ENCODE measurements at regions not wholly inside any gene's neighbourhood (a gene's known extent, or its start where the extent isn't known, plus 50 kb on each side); places are given as distances from the start of the nearest gene placed in this dataset.
"Not testable (repeated sequence)": the region's sequence is repeated elsewhere in the genome, so short reads cannot be mapped to it uniquely, and the experiment has no call there.

GRCh38 chr4:137942015-137942515, 300.1 kb downstream of the SLC7A11 start:
- WGBS, 2 experiments, result 94 to 97% methylated on average over 29 to 32 of the region's 32 CpGs
- H3K4me3 ChIP-seq (ENCODE audit: insufficient read depth, low read depth, low read length); H3K9me3 ChIP-seq (ENCODE audit: control insufficient read depth, low read length); H3K4me1 ChIP-seq (ENCODE audit: control insufficient read depth, insufficient read depth, low read length); H3K27ac ChIP-seq (ENCODE audit: insufficient read depth, low read depth, low read length, poor library complexity, severe bottlenecking); H3K27me3 ChIP-seq (ENCODE audit: control insufficient read depth, insufficient read depth, low read length, poor library complexity, severe bottlenecking); H3K36me3 ChIP-seq (ENCODE audit: control insufficient read depth, insufficient read depth, low read length): not testable (repeated sequence)

- no peaks in the 10 kb centered on the region for H3K27me3 ChIP-seq (ENCODE audit: control insufficient read depth, insufficient read depth, low read length, poor library complexity, severe bottlenecking)
- no peak overlapping the region for H3K27ac ChIP-seq (ENCODE audit: insufficient read depth, low read depth, low read length, poor library complexity, severe bottlenecking)
- H3K36me3 ChIP-seq (ENCODE audit: control insufficient read depth, insufficient read depth, low read length), result no peaks in the 10 kb centered on the region
- WGBS, 2 experiments, result 71 to 78% methylated on average over 1 of the region's 1 CpG
- no peak overlapping the region for H3K4me3 ChIP-seq (ENCODE audit: insufficient read depth, low read depth, low read length)
- H3K4me1 ChIP-seq (ENCODE audit: control insufficient read depth, insufficient read depth, low read length), result no peaks in the 10 kb centered on the region
- no peaks in the 10 kb centered on the region for H3K9me3 ChIP-seq (ENCODE audit: control insufficient read depth, low read length)
Measured at GRCh38 chr4:137934911-137935310, 307.2 kb downstream of the SLC7A11 start.

GRCh38 chr4:137934046-137934445, 308.1 kb downstream of the SLC7A11 start:
- Histone ChIP-seq H3K4me3 (ENCODE audit: insufficient read depth, low read depth, low read length) (no peak overlapping the region), H3K9me3 (ENCODE audit: control insufficient read depth, low read length) (no peaks in the 10 kb centered on the region), H3K27me3 (ENCODE audit: control insufficient read depth, insufficient read depth, low read length, poor library complexity, severe bottlenecking) (no peaks in the 10 kb centered on the region), H3K36me3 (ENCODE audit: control insufficient read depth, insufficient read depth, low read length) (no peaks in the 10 kb centered on the region), H3K27ac (ENCODE audit: insufficient read depth, low read depth, low read length, poor library complexity, severe bottlenecking) (no peak overlapping the region), H3K4me1 (ENCODE audit: control insufficient read depth, insufficient read depth, low read length) (no peaks in the 10 kb centered on the region)
- 95 to 100% methylated on average over 1 of the region's 2 CpGs for WGBS, 2 experiments

- Histone ChIP-seq H3K4me3 (ENCODE audit: insufficient read depth, low read depth, low read length) (no peak overlapping the region), H3K36me3 (ENCODE audit: control insufficient read depth, insufficient read depth, low read length) (no peaks in the 10 kb centered on the region), H3K27me3 (ENCODE audit: control insufficient read depth, insufficient read depth, low read length, poor library complexity, severe bottlenecking) (no peaks in the 10 kb centered on the region), H3K4me1 (ENCODE audit: control insufficient read depth, insufficient read depth, low read length) (no peaks in the 10 kb centered on the region), H3K9me3 (ENCODE audit: control insufficient read depth, low read length) (no peaks in the 10 kb centered on the region), H3K27ac (ENCODE audit: insufficient read depth, low read depth, low read length, poor library complexity, severe bottlenecking) (no peak overlapping the region)
- 93% methylated on average over 1 of the region's 1 CpG for WGBS, 2 experiments
Measured at GRCh38 chr4:137927972-137928371, 314.2 kb downstream of the SLC7A11 start.

- H3K9me3 ChIP-seq (ENCODE audit: control insufficient read depth, low read length), result no peaks in the 10 kb centered on the region
- no peaks in the 10 kb centered on the region for H3K36me3 ChIP-seq (ENCODE audit: control insufficient read depth, insufficient read depth, low read length)
- no peaks in the 10 kb centered on the region for H3K4me1 ChIP-seq (ENCODE audit: control insufficient read depth, insufficient read depth, low read length)
- WGBS, 2 experiments, result 91 to 97% methylated on average over 3 of the region's 3 CpGs
- no peaks in the 10 kb centered on the region for H3K27me3 ChIP-seq (ENCODE audit: control insufficient read depth, insufficient read depth, low read length, poor library complexity, severe bottlenecking)
- H3K27ac ChIP-seq (ENCODE audit: insufficient read depth, low read depth, low read length, poor library complexity, severe bottlenecking), result no peak overlapping the region
- no peak overlapping the region for H3K4me3 ChIP-seq (ENCODE audit: insufficient read depth, low read depth, low read length)
Measured at GRCh38 chr4:137923494-137923893, 318.7 kb downstream of the SLC7A11 start.

GRCh38 chr4:137922721-137923120, 319.4 kb downstream of the SLC7A11 start:
- H3K36me3 ChIP-seq (ENCODE audit: control insufficient read depth, insufficient read depth, low read length), result no peaks in the 10 kb centered on the region
- no peak overlapping the region for H3K27ac ChIP-seq (ENCODE audit: insufficient read depth, low read depth, low read length, poor library complexity, severe bottlenecking)
- no peaks in the 10 kb centered on the region for H3K4me1 ChIP-seq (ENCODE audit: control insufficient read depth, insufficient read depth, low read length)
- H3K27me3 ChIP-seq (ENCODE audit: control insufficient read depth, insufficient read depth, low read length, poor library complexity, severe bottlenecking), result no peaks in the 10 kb centered on the region
- WGBS, 2 experiments, result 93 to 97% methylated on average over 3 of the region's 3 CpGs
- H3K9me3 ChIP-seq (ENCODE audit: control insufficient read depth, low read length), result no peaks in the 10 kb centered on the region
- H3K4me3 ChIP-seq (ENCODE audit: insufficient read depth, low read depth, low read length), result no peak overlapping the region

GRCh38 chr4:137909529-137910309, 332.4 kb downstream of the SLC7A11 start:
- H3K4me1 ChIP-seq (ENCODE audit: control insufficient read depth, insufficient read depth, low read length), result no peaks in the 10 kb centered on the region
- H3K27me3 ChIP-seq (ENCODE audit: control insufficient read depth, insufficient read depth, low read length, poor library complexity, severe bottlenecking), result no peaks in the 10 kb centered on the region
- H3K36me3 ChIP-seq (ENCODE audit: control insufficient read depth, insufficient read depth, low read length), result no peaks in the 10 kb centered on the region
- no peak overlapping the region for H3K4me3 ChIP-seq (ENCODE audit: insufficient read depth, low read depth, low read length)
- H3K27ac ChIP-seq (ENCODE audit: insufficient read depth, low read depth, low read length, poor library complexity, severe bottlenecking), result no peak overlapping the region
- no peaks in the 10 kb centered on the region for H3K9me3 ChIP-seq (ENCODE audit: control insufficient read depth, low read length)
- WGBS, 2 experiments, result 88 to 89% methylated on average over 8 of the region's 8 CpGs

GRCh38 chr4:137905930-137906329, 336.2 kb downstream of the SLC7A11 start:
- H3K36me3 ChIP-seq (ENCODE audit: control insufficient read depth, insufficient read depth, low read length), result no peaks in the 10 kb centered on the region

GRCh38 chr4:137901114-137901513, 341.0 kb downstream of the SLC7A11 start:
- 79 to 90% methylated on average over 1 of the region's 1 CpG for WGBS, 2 experiments
- Histone ChIP-seq H3K27ac (ENCODE audit: insufficient read depth, low read depth, low read length, poor library complexity, severe bottlenecking) (no peak overlapping the region), H3K9me3 (ENCODE audit: control insufficient read depth, low read length) (no peaks in the 10 kb centered on the region), H3K36me3 (ENCODE audit: control insufficient read depth, insufficient read depth, low read length) (no peaks in the 10 kb centered on the region), H3K27me3 (ENCODE audit: control insufficient read depth, insufficient read depth, low read length, poor library complexity, severe bottlenecking) (no peaks in the 10 kb centered on the region), H3K4me1 (ENCODE audit: control insufficient read depth, insufficient read depth, low read length) (no peaks in the 10 kb centered on the region), H3K4me3 (ENCODE audit: insufficient read depth, low read depth, low read length) (no peak overlapping the region)

More at GRCh38 chr4:137905930-137906329, 336.2 kb downstream of the SLC7A11 start:
- H3K4me3 ChIP-seq (ENCODE audit: insufficient read depth, low read depth, low read length), result no peak overlapping the region
- no peaks in the 10 kb centered on the region for H3K27me3 ChIP-seq (ENCODE audit: control insufficient read depth, insufficient read depth, low read length, poor library complexity, severe bottlenecking)
- H3K9me3 ChIP-seq (ENCODE audit: control insufficient read depth, low read length), result no peaks in the 10 kb centered on the region
- H3K27ac ChIP-seq (ENCODE audit: insufficient read depth, low read depth, low read length, poor library complexity, severe bottlenecking), result no peak overlapping the region
- H3K4me1 ChIP-seq (ENCODE audit: control insufficient read depth, insufficient read depth, low read length), result no peaks in the 10 kb centered on the region
- 97 to 99% methylated on average over 4 of the region's 4 CpGs for WGBS, 2 experiments

GRCh38 chr4:137896221-137896737, 345.9 kb downstream of the SLC7A11 start:
- WGBS, 2 experiments, result 82 to 96% methylated on average over 3 to 5 of the region's 5 CpGs
- no peaks in the 10 kb centered on the region for H3K9me3 ChIP-seq (ENCODE audit: control insufficient read depth, low read length)
- H3K4me1 ChIP-seq (ENCODE audit: control insufficient read depth, insufficient read depth, low read length), result no peaks in the 10 kb centered on the region
- H3K27ac ChIP-seq (ENCODE audit: insufficient read depth, low read depth, low read length, poor library complexity, severe bottlenecking), result no peak overlapping the region
- no peaks in the 10 kb centered on the region for H3K27me3 ChIP-seq (ENCODE audit: control insufficient read depth, insufficient read depth, low read length, poor library complexity, severe bottlenecking)
- no peak overlapping the region for H3K4me3 ChIP-seq (ENCODE audit: insufficient read depth, low read depth, low read length)
- H3K36me3 ChIP-seq (ENCODE audit: control insufficient read depth, insufficient read depth, low read length), result no peaks in the 10 kb centered on the region

Data from ectodermal cell (in vitro differentiated cells).